ENCODE measurements at regions not wholly inside any gene's neighbourhood (a gene's known extent, or its start where the extent isn't known, plus 50 kb on each side); places are given as distances from the start of the nearest gene placed in this dataset.

DNA sequence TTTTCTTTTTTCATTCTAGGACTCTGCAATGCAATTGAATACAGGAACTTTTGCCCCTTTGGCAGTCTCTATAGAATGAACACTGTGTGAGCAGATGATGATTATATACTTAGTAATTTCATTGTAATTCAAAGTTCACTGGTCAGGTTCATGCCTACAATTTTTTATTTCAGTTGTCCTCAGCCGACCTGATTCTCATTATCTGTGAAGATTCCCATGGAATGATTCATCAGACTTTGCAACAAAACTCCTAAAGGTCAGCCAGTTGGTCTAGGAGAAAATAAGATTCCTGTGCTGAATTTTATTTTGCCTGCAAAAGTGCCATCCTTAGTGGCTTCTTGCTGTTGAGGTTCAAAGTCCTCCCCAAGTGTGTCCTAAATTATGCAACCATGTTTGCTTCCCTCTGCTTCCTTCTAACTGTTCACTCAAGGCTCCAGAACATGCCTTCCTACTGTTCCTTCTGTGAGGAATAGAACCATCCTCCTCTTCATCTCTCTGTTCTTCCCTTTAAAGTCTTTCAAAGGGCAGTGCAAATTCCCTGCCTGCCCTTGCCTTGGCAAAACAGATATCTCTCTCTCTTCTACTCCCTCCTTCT lies 194.2 kb upstream of the CNR1 start (continued):
- TF ChIP-seq, protein P1, sequence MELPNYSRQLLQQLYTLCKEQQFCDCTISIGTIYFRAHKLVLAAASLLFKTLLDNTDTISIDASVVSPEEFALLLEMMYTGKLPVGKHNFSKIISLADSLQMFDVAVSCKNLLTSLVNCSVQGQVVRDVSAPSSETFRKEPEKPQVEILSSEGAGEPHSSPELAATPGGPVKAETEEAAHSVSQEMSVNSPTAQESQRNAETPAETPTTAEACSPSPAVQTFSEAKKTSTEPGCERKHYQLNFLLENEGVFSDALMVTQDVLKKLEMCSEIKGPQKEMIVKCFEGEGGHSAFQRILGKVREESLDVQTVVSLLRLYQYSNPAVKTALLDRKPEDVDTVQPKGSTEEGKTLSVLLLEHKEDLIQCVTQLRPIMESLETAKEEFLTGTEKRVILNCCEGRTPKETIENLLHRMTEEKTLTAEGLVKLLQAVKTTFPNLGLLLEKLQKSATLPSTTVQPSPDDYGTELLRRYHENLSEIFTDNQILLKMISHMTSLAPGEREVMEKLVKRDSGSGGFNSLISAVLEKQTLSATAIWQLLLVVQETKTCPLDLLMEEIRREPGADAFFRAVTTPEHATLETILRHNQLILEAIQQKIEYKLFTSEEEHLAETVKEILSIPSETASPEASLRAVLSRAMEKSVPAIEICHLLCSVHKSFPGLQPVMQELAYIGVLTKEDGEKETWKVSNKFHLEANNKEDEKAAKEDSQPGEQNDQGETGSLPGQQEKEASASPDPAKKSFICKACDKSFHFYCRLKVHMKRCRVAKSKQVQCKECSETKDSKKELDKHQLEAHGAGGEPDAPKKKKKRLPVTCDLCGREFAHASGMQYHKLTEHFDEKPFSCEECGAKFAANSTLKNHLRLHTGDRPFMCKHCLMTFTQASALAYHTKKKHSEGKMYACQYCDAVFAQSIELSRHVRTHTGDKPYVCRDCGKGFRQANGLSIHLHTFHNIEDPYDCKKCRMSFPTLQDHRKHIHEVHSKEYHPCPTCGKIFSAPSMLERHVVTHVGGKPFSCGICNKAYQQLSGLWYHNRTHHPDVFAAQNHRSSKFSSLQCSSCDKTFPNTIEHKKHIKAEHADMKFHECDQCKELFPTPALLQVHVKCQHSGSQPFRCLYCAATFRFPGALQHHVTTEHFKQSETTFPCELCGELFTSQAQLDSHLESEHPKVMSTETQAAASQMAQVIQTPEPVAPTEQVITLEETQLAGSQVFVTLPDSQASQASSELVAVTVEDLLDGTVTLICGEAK (IDR thresholded peaks at IDR 0.05; ENCODE audit: borderline replicate concordance) = no peak
- TF ChIP-seq POLR2A (IDR thresholded peaks at IDR 0.05; ENCODE audit: low read depth, low read length) (no peak), NFIC (IDR thresholded peaks at IDR 0.05; ENCODE audit: low read depth, low read length) (no peak), SMARCA5 (IDR thresholded peaks at IDR 0.05) (no peak), PAX8 (IDR thresholded peaks at IDR 0.05) (no peak), SP1 (IDR thresholded peaks at IDR 0.05; ENCODE audit: low read depth, low read length) (no peak), ZSCAN29 (IDR thresholded peaks at IDR 0.05) (no peak)
- TF ChIP-seq, protein P2, sequence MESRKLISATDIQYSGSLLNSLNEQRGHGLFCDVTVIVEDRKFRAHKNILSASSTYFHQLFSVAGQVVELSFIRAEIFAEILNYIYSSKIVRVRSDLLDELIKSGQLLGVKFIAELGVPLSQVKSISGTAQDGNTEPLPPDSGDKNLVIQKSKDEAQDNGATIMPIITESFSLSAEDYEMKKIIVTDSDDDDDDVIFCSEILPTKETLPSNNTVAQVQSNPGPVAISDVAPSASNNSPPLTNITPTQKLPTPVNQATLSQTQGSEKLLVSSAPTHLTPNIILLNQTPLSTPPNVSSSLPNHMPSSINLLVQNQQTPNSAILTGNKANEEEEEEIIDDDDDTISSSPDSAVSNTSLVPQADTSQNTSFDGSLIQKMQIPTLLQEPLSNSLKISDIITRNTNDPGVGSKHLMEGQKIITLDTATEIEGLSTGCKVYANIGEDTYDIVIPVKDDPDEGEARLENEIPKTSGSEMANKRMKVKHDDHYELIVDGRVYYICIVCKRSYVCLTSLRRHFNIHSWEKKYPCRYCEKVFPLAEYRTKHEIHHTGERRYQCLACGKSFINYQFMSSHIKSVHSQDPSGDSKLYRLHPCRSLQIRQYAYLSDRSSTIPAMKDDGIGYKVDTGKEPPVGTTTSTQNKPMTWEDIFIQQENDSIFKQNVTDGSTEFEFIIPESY (IDR thresholded peaks at IDR 0.05) = no peak
